Right ventricle myocardium inferior (tissue), 1 donor: ENCODE measurements at regions not wholly inside any gene's neighbourhood (a gene's known extent, or its start where the extent isn't known, plus 50 kb on each side); places are given as distances from the start of the nearest gene placed in this dataset.

ENCODE experiments used
- ATAC-seq: fragments of 200-7000 bp; cut with Tn5 transposase; one replicate; pipeline ENCODE4 v1.9.1; 2020; ENCODE audit warnings: mild to moderate bottlenecking, moderate library complexity
- DNase-seq: peaks from one replicate; pipeline ENCODE4 v3.0.0; 2021; ENCODE audit errors: missing footprints
- intact Hi-C: fragments of 100-400 bp; cut with DNase I; formaldehyde crosslinking; loops from one replicate; pipeline ENCODE4 v1.11.0; 2022
- donor health status: DM: no; HTN: yes; CAD: no; lungs with severe emphysema.

DNA sequence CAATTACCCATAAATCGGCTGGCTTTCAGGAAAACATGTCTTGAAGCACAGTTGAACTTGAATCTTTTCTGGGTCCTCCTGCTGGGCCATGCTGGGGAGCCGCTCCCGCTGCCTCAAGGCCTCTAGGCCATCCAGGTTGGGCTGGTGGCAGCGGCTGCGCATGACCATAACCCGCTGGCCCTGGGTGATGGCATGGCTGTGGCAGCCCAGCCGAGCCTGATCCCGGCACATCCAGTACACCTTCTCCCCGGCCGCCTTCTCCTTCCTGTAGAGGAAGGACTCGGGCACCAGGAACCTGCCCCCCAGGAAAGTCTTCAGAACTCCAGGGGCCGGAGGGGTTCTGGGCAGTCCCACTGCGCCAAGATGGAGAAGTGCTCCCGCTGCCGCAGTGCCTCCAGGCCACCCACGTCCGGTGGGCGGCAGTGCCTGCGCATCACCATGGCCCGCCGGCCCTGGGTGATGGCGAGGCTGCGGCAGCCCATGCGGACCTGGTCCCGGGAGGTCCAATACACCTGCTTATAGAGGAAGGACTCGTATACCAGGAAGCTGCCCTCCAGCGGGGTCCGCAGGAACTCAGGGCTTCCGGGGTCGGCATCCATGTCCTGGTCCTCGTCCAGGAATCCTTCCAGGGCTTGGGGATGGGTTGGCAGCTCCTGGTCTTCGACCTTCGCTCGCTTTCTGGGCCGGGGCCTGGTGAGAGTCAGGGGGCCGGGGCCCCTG lies 84.3 kb upstream of the FXR1 start:
- intact Hi-C loops: no loop called here
- no peak for ATAC-seq
- no peak for DNase-seq

- DNase-seq: no peak
- ATAC-seq: no peak
- intact Hi-C loops: no loop called here
Measured at GRCh38 chr3:180828723-180829408, 83.6 kb upstream of the FXR1 start.

GRCh38 chr3:180829409-180830405 lies 82.8 kb upstream of the FXR1 start:
- no peak for ATAC-seq
- intact Hi-C loops: no loop called here
- DNase-seq: no peak

- DNase-seq: no peak
- intact Hi-C loops: no loop called here
- ATAC-seq: no peak
Measured at GRCh38 chr3:180835501-180835900, 77.0 kb upstream of the FXR1 start.

DNA sequence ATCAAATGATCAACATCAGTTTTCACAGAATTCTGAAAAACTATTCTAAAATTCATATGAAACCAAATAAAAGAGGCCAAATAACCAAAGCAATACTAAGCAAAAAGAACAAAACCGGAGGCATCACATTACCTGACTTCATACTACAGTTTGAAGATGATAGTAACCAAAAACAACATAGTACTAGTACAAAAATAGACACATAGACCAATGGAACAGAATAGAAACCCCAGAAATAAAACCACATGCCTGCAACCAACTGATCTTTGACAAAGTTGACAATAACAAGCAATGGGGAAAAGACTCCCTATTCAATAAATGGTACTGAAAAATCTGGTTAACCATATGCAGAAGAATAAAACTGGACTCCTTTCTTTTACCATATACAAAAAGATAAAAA lies 75.7 kb upstream of the FXR1 start:
- DNase-seq (no peak), ATAC-seq (no peak)
- intact Hi-C loops: no loop called here

GRCh38 chr3:180854887-180855286 lies 57.6 kb upstream of the FXR1 start:
- DNase-seq (no peak), ATAC-seq (no peak)
- intact Hi-C loops: no loop called here

- intact Hi-C loops: no loop called here
- ATAC-seq: no peak
- no peak for DNase-seq
Measured at GRCh38 chr3:180855364-180855763, 57.1 kb upstream of the FXR1 start.

DNA sequence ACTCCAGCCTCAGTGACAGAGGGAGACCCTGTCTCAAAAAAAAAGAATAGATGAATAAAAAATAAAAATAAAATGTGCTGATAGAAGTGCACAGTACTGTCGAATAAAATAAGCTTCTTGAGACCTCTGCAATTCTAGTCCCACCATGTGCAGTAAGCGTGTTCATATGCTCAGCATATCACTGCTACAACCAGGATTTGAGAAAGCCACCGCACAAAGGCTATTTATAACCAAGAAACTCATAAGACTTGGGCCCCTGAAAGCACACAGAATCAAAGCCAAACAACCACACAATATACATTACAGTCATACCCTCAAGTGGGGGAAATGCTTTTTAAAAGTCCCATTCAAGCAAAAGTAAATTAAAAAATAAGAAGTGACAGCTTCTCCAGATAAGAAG lies 56.5 kb upstream of the FXR1 start:
- DNase-seq: no peak
- ATAC-seq: no peak
- intact Hi-C loops: no loop called here

GRCh38 chr3:180860180-180860858 lies 52.2 kb upstream of the FXR1 start:
- intact Hi-C loops: no loop called here
- ATAC-seq (no peak), DNase-seq (no peak)
